GM21528 (cell line): ENCODE measurements at regions not wholly inside any gene's neighbourhood (a gene's known extent, or its start where the extent isn't known, plus 50 kb on each side); places are given as distances from the start of the nearest gene placed in this dataset.
"Not testable (repeated sequence)": the region's sequence is repeated elsewhere in the genome, so short reads cannot be mapped to it uniquely, and the experiment has no call there.

Experiments used
- ATAC-seq: cut with Tn5 transposase; IDR thresholded peaks from one replicate; pipeline ENCODE4 v1.9.1; 2021; ENCODE audit warnings: mild to moderate bottlenecking, moderate library complexity; ENCODE audit not compliant: unreplicated experiment, low FRiP score

- no peak for ATAC-seq
Observed at GRCh38 chr5:152061095-152061494, 136.4 kb upstream of the GLRA1 start.

- no peak for ATAC-seq
Observed at GRCh38 chr5:152058267-152058666, 133.6 kb upstream of the GLRA1 start.

GRCh38 chr5:152056931-152057330, 132.3 kb upstream of the GLRA1 start:
- ATAC-seq = no peak

- no peak for ATAC-seq
Observed at GRCh38 chr5:152052470-152052869, 127.8 kb upstream of the GLRA1 start.

- ATAC-seq = no peak
Observed at GRCh38 chr5:152051499-152052454, 127.1 kb upstream of the GLRA1 start.

- ATAC-seq = no peak
Observed at GRCh38 chr5:152046361-152046760, 121.7 kb upstream of the GLRA1 start.

- ATAC-seq = not testable (repeated sequence)
Observed at GRCh38 chr5:152038856-152039255, 114.2 kb upstream of the GLRA1 start.

GRCh38 chr5:152026328-152027024, 101.8 kb upstream of the GLRA1 start:
- not testable (repeated sequence) for ATAC-seq

- no peak for ATAC-seq
Observed at GRCh38 chr5:152016421-152016820, 91.8 kb upstream of the GLRA1 start.

GRCh38 chr5:152007653-152008335, 83.1 kb upstream of the GLRA1 start:
- ATAC-seq = no peak

- no peak for ATAC-seq
Observed at GRCh38 chr5:152004095-152004494, 79.4 kb upstream of the GLRA1 start.
